DMS153 treated with DMSO at 0.1 percent for 48 hours (cell line): ENCODE measurements at regions not wholly inside any gene's neighbourhood (a gene's known extent, or its start where the extent isn't known, plus 50 kb on each side); places are given as distances from the start of the nearest gene placed in this dataset.

Experiments
- DNase-seq: peaks from one replicate; lab custom pipeline; 2025; ENCODE audit not compliant: unreplicated experiment; lab: John Stamatoyannopoulos, UW

GRCh38 chr18:28705482-28705881, 528.6 kb upstream of the CDH2 start:
- DNase-seq: no peak

GRCh38 chr18:28692337-28692736, 515.4 kb upstream of the CDH2 start:
- no peak for DNase-seq

GRCh38 chr18:28691496-28691840, 514.5 kb upstream of the CDH2 start:
- no peak for DNase-seq

- DNase-seq: no peak
Observed at GRCh38 chr18:28690836-28691495, 514.0 kb upstream of the CDH2 start.

- no peak for DNase-seq
Observed at GRCh38 chr18:28690100-28690499, 513.2 kb upstream of the CDH2 start.

GRCh38 chr18:28689588-28689987, 512.7 kb upstream of the CDH2 start:
- DNase-seq: no peak

GRCh38 chr18:28684746-28685355, 507.9 kb upstream of the CDH2 start:
- no peak for DNase-seq

- no peak for DNase-seq
Observed at GRCh38 chr18:28682912-28683311, 506.0 kb upstream of the CDH2 start.

GRCh38 chr18:28669165-28669564, 492.2 kb upstream of the CDH2 start:
- no peak for DNase-seq

- DNase-seq: no peak
Observed at GRCh38 chr18:28666216-28666615, 489.3 kb upstream of the CDH2 start.

GRCh38 chr18:28657961-28658360, 481.0 kb upstream of the CDH2 start:
- DNase-seq: no peak

GRCh38 chr18:28652654-28653053, 475.7 kb upstream of the CDH2 start:
- DNase-seq: no peak

GRCh38 chr18:28651298-28651697, 474.4 kb upstream of the CDH2 start:
- no peak for DNase-seq

GRCh38 chr18:28650860-28651259, 473.9 kb upstream of the CDH2 start:
- no peak for DNase-seq

GRCh38 chr18:28647961-28648360, 471.0 kb upstream of the CDH2 start:
- DNase-seq: no peak

- no peak for DNase-seq
Observed at GRCh38 chr18:28637897-28638296, 461.0 kb upstream of the CDH2 start.

- DNase-seq: no peak
Observed at GRCh38 chr18:28635530-28635929, 458.6 kb upstream of the CDH2 start.

GRCh38 chr18:28626756-28627155, 449.8 kb upstream of the CDH2 start:
- DNase-seq: no peak

- DNase-seq: no peak
Observed at GRCh38 chr18:28607991-28608390, 431.1 kb upstream of the CDH2 start.

GRCh38 chr18:28606686-28607085, 429.8 kb upstream of the CDH2 start:
- DNase-seq: no peak

GRCh38 chr18:28602391-28602790, 425.5 kb upstream of the CDH2 start:
- no peak for DNase-seq

GRCh38 chr18:28594034-28594433, 417.1 kb upstream of the CDH2 start:
- no peak for DNase-seq

- no peak for DNase-seq
Observed at GRCh38 chr18:28588884-28589549, 412.1 kb upstream of the CDH2 start.
